Lower lobe of right lung (tissue), 2 donors: ENCODE measurements at regions not wholly inside any gene's neighbourhood (a gene's known extent, or its start where the extent isn't known, plus 50 kb on each side); places are given as distances from the start of the nearest gene placed in this dataset.

Source experiments
- ATAC-seq, 2 donors: fragments of 200-7000 bp; cut with Tn5 transposase; one replicate each; pipeline ENCODE4 v1.9.1; 2020 to 2022; ENCODE audit warnings: mild to moderate bottlenecking in 2 of 2, moderate library complexity in 2 of 2
- DNase-seq: peaks from one replicate; pipeline ENCODE4 v3.0.0-alpha.2; 2020
- H3K27ac ChIP-seq: fragments of 200-600 bp; one replicate; pipeline ENCODE4 v1.8.0; 2022
- H3K27me3 ChIP-seq: fragments of 200-600 bp; one replicate; pipeline ENCODE4 v1.8.0; 2022; ENCODE audit warnings: low read depth
- H3K36me3 ChIP-seq: fragments of 200-600 bp; one replicate; pipeline ENCODE4 v1.8.0; 2022; ENCODE audit warnings: mild to moderate bottlenecking
- H3K4me1 ChIP-seq: fragments of 200-600 bp; one replicate; pipeline ENCODE4 v1.8.0; 2022
- H3K4me3 ChIP-seq: fragments of 200-600 bp; one replicate; pipeline ENCODE4 v1.8.0; 2022; ENCODE audit warnings: mild to moderate bottlenecking
- H3K9me3 ChIP-seq: fragments of 200-600 bp; one replicate; pipeline ENCODE4 v1.8.0; 2022
- CTCF ChIP-seq: fragments of 200-600 bp; IDR thresholded peaks from one replicate; pipeline ENCODE4 v1.8.0; 2022; ENCODE audit warnings: antibody characterized with exemption, mild to moderate bottlenecking
- intact Hi-C: fragments of 100-400 bp; cut with DNase I; formaldehyde crosslinking; loops from one replicate; pipeline ENCODE4 v1.11.0; 2022
- donor health status: DM: no; HTN: yes; CAD: no; lungs with severe emphysema.

GRCh38 chr3:20692675-20693074 is 506.7 kb upstream of the SGO1 start:
- no peaks in the 10 kb centered on the region for H3K36me3 ChIP-seq
- H3K9me3 ChIP-seq, result no peaks in the 10 kb centered on the region
- H3K27ac ChIP-seq, result no peak overlapping the region
- intact Hi-C loops, result no loop called here
- no peak overlapping the region for H3K4me3 ChIP-seq
- no peaks in the 10 kb centered on the region for H3K4me1 ChIP-seq
- no peak for ATAC-seq
- H3K27me3 ChIP-seq, result no peaks in the 10 kb centered on the region
- no peak for TF ChIP-seq CTCF
- no peak for DNase-seq

GRCh38 chr3:20683910-20684309 is 497.9 kb upstream of the SGO1 start:
- DNase-seq (no peak), ATAC-seq (no peak)
- intact Hi-C loops, result no loop called here
- Histone ChIP-seq H3K36me3 (no peaks in the 10 kb centered on the region), H3K27ac (no peak overlapping the region), H3K4me3 (no peak overlapping the region), H3K27me3 (no peaks in the 10 kb centered on the region), H3K9me3 (no peaks in the 10 kb centered on the region), H3K4me1 (no peaks in the 10 kb centered on the region)
- no peak for TF ChIP-seq CTCF

- DNase-seq (no peak), ATAC-seq (no peak)
- H3K4me1 ChIP-seq, result no peaks in the 10 kb centered on the region
- no peak overlapping the region for H3K27ac ChIP-seq
- no peaks in the 10 kb centered on the region for H3K36me3 ChIP-seq
- TF ChIP-seq CTCF, result no peak
- H3K27me3 ChIP-seq, result no peaks in the 10 kb centered on the region
- no peak overlapping the region for H3K4me3 ChIP-seq
- intact Hi-C loops, result no loop called here
- H3K9me3 ChIP-seq, result no peaks in the 10 kb centered on the region
Observed at GRCh38 chr3:20682573-20682972, 496.6 kb upstream of the SGO1 start.

GRCh38 chr3:20680990-20681628 is 495.1 kb upstream of the SGO1 start:
- Histone ChIP-seq H3K4me1 (no peaks in the 10 kb centered on the region), H3K36me3 (no peaks in the 10 kb centered on the region), H3K9me3 (no peaks in the 10 kb centered on the region), H3K27me3 (no peaks in the 10 kb centered on the region), H3K4me3 (no peak overlapping the region), H3K27ac (no peak overlapping the region)
- ATAC-seq (no peak), DNase-seq (no peak)
- intact Hi-C loops, result no loop called here
- TF ChIP-seq CTCF, result no peak

- H3K9me3 ChIP-seq, result no peaks in the 10 kb centered on the region
- H3K4me1 ChIP-seq, result no peaks in the 10 kb centered on the region
- no peaks in the 10 kb centered on the region for H3K36me3 ChIP-seq
- intact Hi-C loops, result no loop called here
- H3K27me3 ChIP-seq, result no peaks in the 10 kb centered on the region
- no peak for ATAC-seq
- DNase-seq, result no peak
- no peak overlapping the region for H3K4me3 ChIP-seq
- no peak overlapping the region for H3K27ac ChIP-seq
- TF ChIP-seq CTCF, result no peak
Observed at GRCh38 chr3:20673866-20674265, 487.9 kb upstream of the SGO1 start.

- Histone ChIP-seq H3K4me3 (no peak overlapping the region), H3K36me3 (no peaks in the 10 kb centered on the region), H3K27me3 (no peaks in the 10 kb centered on the region), H3K9me3 (no peaks in the 10 kb centered on the region), H3K4me1 (no peaks in the 10 kb centered on the region), H3K27ac (no peak overlapping the region)
- ATAC-seq, result no peak
- DNase-seq, result no peak
- no peak for TF ChIP-seq CTCF
- intact Hi-C loops, result no loop called here
Observed at GRCh38 chr3:20669675-20670074, 483.7 kb upstream of the SGO1 start.
